ENCODE measurements at regions not wholly inside any gene's neighbourhood (a gene's known extent, or its start where the extent isn't known, plus 50 kb on each side); places are given as distances from the start of the nearest gene placed in this dataset.

DNA sequence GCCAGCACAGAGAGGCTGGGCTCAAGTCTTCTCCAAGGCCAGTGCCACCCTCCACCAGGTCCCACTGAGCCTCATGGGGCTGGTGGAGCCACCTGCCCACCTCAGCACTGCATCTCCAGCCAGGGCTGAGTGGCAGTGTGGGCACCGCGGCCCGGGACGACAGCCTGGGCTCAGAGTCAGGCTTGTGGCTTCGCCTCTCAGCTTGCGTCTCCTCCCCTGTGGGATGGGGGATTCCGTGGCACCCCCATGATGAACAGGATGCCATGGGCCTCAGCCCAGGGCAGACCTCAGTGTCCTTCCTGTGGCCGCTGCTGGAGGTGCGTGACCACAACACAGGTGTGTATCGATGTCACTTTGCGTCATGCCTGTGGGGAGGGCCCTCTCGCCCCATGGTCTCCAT lies 136.4 kb upstream of the PPP1R26 start:
- H3K4me3 ChIP-seq (ENCODE audit: low read length) = no peak overlapping the region
- H3K27me3 ChIP-seq (ENCODE audit: insufficient read depth, low read depth, low read length) = no peaks in the 10 kb centered on the region
- no peak overlapping the region for H3K4me2 ChIP-seq (ENCODE audit: low read length)
- no peak overlapping the region for H3K9ac ChIP-seq (ENCODE audit: low read length)
- TF ChIP-seq CTCF (IDR thresholded peaks at IDR 0.05; ENCODE audit: poor library complexity, severe bottlenecking) (no peak), TAF1 (IDR thresholded peaks at IDR 0.05; ENCODE audit: low read depth) (no peak), EP300 (conservative IDR thresholded peaks at IDR 0.05; ENCODE audit: poor library complexity, severe bottlenecking) (no peak), EZH2 (IDR thresholded peaks at IDR 0.05; ENCODE audit: borderline replicate concordance, insufficient read depth, low read length, poor library complexity, severe bottlenecking) (no peak), SMC3 (conservative IDR thresholded peaks at IDR 0.05; ENCODE audit: poor library complexity) (no peak), POLR2AphosphoS5 (IDR thresholded peaks at IDR 0.05) (no peak), RAD21 (conservative IDR thresholded peaks at IDR 0.05) (no peak), MXI1 (conservative IDR thresholded peaks at IDR 0.05; ENCODE audit: poor library complexity, severe bottlenecking) (no peak)
- TF ChIP-seq, protein P1, sequence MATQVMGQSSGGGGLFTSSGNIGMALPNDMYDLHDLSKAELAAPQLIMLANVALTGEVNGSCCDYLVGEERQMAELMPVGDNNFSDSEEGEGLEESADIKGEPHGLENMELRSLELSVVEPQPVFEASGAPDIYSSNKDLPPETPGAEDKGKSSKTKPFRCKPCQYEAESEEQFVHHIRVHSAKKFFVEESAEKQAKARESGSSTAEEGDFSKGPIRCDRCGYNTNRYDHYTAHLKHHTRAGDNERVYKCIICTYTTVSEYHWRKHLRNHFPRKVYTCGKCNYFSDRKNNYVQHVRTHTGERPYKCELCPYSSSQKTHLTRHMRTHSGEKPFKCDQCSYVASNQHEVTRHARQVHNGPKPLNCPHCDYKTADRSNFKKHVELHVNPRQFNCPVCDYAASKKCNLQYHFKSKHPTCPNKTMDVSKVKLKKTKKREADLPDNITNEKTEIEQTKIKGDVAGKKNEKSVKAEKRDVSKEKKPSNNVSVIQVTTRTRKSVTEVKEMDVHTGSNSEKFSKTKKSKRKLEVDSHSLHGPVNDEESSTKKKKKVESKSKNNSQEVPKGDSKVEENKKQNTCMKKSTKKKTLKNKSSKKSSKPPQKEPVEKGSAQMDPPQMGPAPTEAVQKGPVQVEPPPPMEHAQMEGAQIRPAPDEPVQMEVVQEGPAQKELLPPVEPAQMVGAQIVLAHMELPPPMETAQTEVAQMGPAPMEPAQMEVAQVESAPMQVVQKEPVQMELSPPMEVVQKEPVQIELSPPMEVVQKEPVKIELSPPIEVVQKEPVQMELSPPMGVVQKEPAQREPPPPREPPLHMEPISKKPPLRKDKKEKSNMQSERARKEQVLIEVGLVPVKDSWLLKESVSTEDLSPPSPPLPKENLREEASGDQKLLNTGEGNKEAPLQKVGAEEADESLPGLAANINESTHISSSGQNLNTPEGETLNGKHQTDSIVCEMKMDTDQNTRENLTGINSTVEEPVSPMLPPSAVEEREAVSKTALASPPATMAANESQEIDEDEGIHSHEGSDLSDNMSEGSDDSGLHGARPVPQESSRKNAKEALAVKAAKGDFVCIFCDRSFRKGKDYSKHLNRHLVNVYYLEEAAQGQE (IDR thresholded peaks at IDR 0.05; ENCODE audit: borderline replicate concordance) = no peak
- H3K36me3 ChIP-seq (ENCODE audit: insufficient read depth, low read length) = no peaks in the 10 kb centered on the region
- no peaks in the 10 kb centered on the region for H4K20me1 ChIP-seq (ENCODE audit: insufficient read depth)
- H2AFZ ChIP-seq (ENCODE audit: low read depth, low read length) = no peak overlapping the region
- no peaks in the 10 kb centered on the region for H3K9me2 ChIP-seq (ENCODE audit: insufficient read depth, low read length)
- H3F3A ChIP-seq (ENCODE audit: insufficient read depth, low read length, poor library complexity, severe bottlenecking) = no peaks in the 10 kb centered on the region
- no peaks in the 10 kb centered on the region for H3K79me2 ChIP-seq (replicated peaks; ENCODE audit: insufficient read depth, low read length)
- H3K9me3 ChIP-seq (ENCODE audit: low read length) = no peaks in the 10 kb centered on the region
- H3K27ac ChIP-seq (ENCODE audit: low read length) = no peak overlapping the region

GRCh38 chr9:135343837-135344522 lies 135.6 kb upstream of the PPP1R26 start:
- Histone ChIP-seq H4K20me1 (ENCODE audit: insufficient read depth) (no peaks in the 10 kb centered on the region), H3K27me3 (ENCODE audit: insufficient read depth, low read depth, low read length) (no peaks in the 10 kb centered on the region), H3K27ac (ENCODE audit: low read length) (no peak overlapping the region), H3K9ac (ENCODE audit: low read length) (no peak overlapping the region), H3K4me2 (ENCODE audit: low read length) (no peak overlapping the region), H3K79me2 (replicated peaks; ENCODE audit: insufficient read depth, low read length) (no peaks in the 10 kb centered on the region), H3K9me3 (ENCODE audit: low read length) (no peaks in the 10 kb centered on the region), H3K9me2 (ENCODE audit: insufficient read depth, low read length) (no peaks in the 10 kb centered on the region), H2AFZ (ENCODE audit: low read depth, low read length) (no peak overlapping the region), H3K36me3 (ENCODE audit: insufficient read depth, low read length) (no peaks in the 10 kb centered on the region), H3K4me3 (ENCODE audit: low read length) (no peak overlapping the region), H3F3A (ENCODE audit: insufficient read depth, low read length, poor library complexity, severe bottlenecking) (no peaks in the 10 kb centered on the region)
- TF ChIP-seq MXI1 (conservative IDR thresholded peaks at IDR 0.05; ENCODE audit: poor library complexity, severe bottlenecking) = peak; percentile 29
- TF ChIP-seq RAD21 (conservative IDR thresholded peaks at IDR 0.05) = peak; percentile 94
- TF ChIP-seq CTCF (IDR thresholded peaks at IDR 0.05; ENCODE audit: poor library complexity, severe bottlenecking) = peak; percentile 96
- peak; percentile 97 for TF ChIP-seq SMC3 (conservative IDR thresholded peaks at IDR 0.05; ENCODE audit: poor library complexity)
- TF ChIP-seq, protein P1 (IDR thresholded peaks at IDR 0.05; ENCODE audit: borderline replicate concordance) = no peak
